GM20000 (cell line): ENCODE measurements at regions not wholly inside any gene's neighbourhood (a gene's known extent, or its start where the extent isn't known, plus 50 kb on each side); places are given as distances from the start of the nearest gene placed in this dataset.

Source experiments
- DNase-seq: peaks from one replicate; pipeline ENCODE4 v3.0.0; 2012; ENCODE audit warnings: low spot score
- TF ChIP-seq, protein P1 (sequence below): IDR thresholded peaks from 2 replicates; pipeline ENCODE4 v1.5.1; 2012; ENCODE audit warnings: mild to moderate bottlenecking, control low read depth; ENCODE audit errors: extremely low read depth, missing control alignments

DNA sequence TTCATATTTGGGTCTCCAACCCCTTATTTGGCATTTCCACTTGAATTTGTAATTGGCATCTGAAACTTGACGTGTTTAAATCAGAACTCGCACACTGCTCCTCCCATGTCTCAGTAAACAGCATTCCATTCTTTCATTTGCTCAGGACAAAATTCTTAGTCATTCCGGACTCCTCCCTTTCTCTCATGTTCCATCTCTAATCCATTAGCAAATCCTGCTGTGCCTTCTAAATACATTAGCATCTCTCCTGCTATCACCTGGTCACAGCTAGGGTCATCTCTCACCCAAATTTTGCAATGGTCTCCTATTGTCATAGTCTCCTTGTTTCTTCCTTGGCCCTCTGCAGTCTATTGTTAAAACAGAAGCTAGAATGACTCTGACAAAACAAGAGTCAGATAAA lies 119.9 kb upstream of the CADPS start:
- TF ChIP-seq, protein P1, sequence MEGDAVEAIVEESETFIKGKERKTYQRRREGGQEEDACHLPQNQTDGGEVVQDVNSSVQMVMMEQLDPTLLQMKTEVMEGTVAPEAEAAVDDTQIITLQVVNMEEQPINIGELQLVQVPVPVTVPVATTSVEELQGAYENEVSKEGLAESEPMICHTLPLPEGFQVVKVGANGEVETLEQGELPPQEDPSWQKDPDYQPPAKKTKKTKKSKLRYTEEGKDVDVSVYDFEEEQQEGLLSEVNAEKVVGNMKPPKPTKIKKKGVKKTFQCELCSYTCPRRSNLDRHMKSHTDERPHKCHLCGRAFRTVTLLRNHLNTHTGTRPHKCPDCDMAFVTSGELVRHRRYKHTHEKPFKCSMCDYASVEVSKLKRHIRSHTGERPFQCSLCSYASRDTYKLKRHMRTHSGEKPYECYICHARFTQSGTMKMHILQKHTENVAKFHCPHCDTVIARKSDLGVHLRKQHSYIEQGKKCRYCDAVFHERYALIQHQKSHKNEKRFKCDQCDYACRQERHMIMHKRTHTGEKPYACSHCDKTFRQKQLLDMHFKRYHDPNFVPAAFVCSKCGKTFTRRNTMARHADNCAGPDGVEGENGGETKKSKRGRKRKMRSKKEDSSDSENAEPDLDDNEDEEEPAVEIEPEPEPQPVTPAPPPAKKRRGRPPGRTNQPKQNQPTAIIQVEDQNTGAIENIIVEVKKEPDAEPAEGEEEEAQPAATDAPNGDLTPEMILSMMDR = no peak
- no peak for DNase-seq

DNA sequence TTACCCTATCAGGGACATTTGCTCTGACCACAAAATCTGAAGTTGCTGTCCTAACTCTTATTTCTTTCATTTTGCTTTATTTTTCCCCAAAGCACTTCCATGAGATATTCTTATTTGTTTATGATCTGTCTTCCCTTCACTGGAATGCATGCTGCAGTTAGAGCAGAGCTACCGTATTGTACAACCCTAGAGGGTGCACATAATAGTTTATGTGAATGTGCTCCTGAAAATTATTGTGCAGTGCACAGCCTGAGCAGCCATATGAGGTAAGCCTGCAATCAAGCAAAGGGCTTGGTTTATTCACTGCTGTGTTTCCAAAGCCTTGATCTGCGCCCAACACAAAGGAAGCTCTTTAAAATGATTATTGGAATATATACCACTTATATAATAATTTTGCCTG lies 120.3 kb upstream of the CADPS start:
- no peak for DNase-seq
- TF ChIP-seq, protein P1 = no peak

DNA sequence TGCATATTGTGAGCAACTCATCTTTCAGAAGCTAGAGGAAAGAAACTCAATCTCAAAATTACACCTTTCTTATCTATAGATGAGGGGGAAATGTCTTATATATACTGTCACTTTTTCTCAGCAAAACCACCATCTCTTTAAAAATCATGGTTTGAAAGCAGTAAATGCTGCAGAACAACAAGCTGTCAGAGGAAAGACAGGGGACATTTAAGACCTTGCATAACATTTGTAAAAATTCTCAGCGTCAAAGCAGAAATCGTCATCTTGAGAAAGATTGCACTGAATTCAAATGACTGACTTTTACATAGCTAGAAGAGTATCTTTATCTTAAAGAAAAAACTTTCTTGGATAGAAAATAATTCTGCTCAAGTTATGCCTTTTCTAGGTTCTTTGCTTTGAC lies 122.2 kb upstream of the CADPS start:
- DNase-seq = no peak
- TF ChIP-seq, protein P1 = no peak

DNA sequence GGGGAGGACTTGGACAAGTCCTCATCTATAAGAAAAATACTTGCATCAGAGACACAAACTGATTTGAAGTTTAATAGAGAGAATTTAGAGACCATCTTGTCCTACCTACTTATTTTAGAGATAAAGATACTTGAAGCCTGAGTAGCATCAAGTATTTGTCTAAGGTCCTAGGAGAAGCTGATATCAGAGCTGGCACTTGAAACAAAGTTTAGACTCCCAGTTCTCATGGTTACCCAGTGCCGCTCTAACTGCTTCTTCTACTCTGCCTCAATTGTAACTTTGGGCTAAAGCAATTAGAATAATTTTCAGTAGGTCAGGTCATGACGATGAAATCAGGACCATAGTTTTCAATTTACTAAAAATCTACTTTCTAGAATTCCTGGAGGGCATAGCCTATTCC lies 123.9 kb upstream of the CADPS start:
- TF ChIP-seq, protein P1 = no peak
- no peak for DNase-seq

DNA sequence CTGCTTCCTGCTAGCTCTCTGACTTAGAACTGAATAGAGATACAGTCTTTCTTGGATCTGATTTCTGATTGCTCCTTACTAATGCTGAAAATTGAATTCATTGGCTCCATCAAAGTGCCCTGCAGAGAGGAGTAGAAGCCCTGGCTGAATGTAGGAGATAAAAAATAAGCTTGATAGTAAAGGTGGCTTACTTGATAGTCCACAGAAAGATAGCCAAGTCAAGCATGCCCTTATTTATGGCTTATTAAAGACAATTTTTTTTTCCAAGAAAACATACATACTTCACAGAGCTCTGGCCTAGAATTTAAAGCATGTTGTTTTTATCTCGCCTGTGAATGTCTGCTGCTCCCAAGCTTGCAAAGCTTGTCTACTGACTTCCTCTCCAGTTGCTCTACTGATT lies 124.6 kb upstream of the CADPS start:
- TF ChIP-seq, protein P1 = no peak
- no peak for DNase-seq

DNA sequence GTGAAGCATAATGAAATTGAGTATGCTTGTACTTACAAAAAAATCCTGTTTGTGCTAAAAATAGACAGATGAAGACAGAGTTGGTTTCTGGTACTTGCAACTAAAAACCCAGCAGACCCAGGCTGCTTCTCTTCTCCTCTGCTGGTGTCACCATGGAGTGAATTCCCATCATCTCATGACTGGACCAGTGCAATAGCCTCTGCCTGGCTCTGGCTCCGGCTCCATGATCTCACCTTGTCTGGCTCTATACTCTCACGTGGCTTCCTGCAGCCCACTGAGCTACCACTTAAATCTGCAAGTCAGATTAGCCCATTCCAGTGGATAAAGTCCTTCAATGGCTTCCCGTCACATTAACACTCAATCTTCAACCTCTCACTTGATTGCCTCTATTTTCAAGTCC lies 129.2 kb upstream of the CADPS start:
- no peak for DNase-seq
- TF ChIP-seq, protein P1 = no peak

DNA sequence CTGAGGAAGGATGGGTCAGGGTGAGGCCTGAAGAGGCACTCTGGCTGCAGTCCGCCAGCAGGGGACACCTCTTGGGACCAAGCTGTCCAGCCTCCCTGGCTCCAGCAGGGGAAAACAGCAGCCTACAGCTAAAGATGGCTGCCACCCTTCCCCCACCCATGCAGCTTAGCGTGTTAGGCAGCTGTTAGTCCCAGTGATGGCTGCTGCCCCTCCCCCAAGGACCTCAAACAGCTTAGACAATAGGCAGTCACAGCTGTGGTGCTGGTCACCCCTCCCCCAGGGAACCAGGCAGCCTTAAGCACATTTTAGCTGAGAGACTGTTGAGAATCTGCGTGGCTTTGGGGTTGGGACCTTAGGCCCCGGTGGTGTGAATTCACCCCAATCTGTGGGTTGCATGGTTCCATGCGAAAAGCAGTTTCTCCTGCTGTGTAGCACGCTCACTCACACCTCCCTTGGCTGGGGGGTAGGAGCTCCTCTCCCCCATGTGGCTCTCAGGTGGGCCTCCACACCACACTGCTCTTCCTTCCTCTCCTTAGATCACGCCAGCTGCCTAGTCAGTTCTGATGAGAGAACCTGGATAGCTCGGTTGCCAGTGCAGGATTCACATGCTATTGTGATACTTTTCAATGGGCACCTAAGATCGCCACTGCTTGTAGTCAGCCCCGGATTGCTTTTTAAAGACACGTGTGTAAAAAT lies 140.5 kb upstream of the CADPS start:
- TF ChIP-seq, protein P1 = no peak
- no peak for DNase-seq
